Renal pelvis (tissue), 1 donor: ENCODE measurements at regions not wholly inside any gene's neighbourhood (a gene's known extent, or its start where the extent isn't known, plus 50 kb on each side); places are given as distances from the start of the nearest gene placed in this dataset.
"Not testable (repeated sequence)": the region's sequence is repeated elsewhere in the genome, so short reads cannot be mapped to it uniquely, and the experiment has no call there.

Experiments used
- DNase-seq: peaks from one replicate; pipeline ENCODE4 v3.0.0-alpha.2; 2013

DNA sequence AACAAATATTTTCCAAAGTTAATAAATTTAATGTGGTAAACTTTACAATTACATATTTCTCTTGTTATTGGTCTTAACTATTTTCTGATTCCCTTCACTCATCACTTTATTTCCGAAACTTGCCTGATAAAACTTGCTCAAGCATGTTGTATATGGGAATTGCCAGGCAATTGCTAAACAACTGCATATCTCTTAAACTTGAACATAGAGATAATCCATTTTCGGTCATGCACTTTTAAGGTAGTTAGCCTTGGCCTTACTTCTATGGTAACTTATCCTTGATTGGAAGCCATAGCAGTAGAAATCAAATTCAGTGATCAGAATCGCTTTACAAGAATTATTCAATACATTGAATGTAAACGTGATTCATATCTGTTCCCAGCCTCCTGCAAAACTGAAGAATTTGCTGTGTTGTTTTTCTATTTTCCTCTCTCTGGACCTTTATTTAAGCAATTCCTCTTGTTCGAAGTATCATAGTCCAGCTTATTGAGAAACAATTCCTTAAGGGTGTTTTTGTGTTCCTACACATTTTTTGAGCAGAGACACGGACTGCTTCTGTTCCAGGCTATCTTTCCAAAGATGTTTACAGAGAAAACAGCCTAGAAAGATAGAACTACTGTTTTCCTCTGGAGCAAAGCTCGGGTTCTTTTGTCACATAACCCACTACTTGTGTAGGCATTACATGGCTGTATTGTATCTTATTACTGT, 674.3 kb downstream of the IRS1 start:
- DNase-seq, result no peak

DNA sequence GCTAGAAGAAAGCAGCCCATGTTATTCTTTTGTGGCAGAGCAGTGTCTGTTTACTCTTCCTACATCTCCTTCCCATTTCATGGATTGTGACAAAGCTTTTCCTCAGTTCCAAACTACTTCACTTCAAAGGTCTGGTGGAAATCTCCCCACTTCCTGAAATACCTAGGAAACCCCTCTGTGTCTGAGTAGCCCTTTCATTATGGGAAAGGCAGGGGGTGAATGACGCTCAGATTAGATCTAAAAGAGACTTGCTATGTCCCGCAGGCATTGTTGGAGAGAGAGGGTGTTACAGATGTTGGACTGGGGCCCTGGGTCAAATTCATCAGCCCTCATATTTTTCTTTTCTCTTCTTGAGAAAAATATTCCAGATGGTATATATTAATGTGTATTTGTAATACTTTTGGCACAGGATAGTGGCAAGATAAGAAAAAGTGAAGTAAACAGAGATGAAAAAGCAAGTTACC, 675.0 kb downstream of the IRS1 start:
- no peak for DNase-seq

DNA sequence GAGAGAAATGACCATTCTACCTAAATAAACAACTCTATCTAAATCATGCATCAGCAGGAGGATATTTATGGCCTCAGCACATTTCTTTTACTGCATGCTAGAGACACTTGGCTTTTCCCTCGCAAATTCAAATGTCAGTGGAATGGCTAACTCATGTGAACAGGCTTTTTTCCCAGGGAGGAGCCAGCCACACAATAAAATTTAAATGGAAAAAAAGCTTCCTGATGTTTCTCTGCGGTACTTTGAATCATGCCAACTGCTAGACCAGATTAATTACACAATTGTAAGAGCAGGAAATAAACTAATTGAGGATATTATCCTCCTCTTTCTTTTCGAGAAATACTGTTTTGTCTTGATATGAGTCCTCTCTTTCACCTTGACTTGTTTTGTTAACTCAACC, 676.3 kb downstream of the IRS1 start:
- DNase-seq, result peak; percentile 42

DNA sequence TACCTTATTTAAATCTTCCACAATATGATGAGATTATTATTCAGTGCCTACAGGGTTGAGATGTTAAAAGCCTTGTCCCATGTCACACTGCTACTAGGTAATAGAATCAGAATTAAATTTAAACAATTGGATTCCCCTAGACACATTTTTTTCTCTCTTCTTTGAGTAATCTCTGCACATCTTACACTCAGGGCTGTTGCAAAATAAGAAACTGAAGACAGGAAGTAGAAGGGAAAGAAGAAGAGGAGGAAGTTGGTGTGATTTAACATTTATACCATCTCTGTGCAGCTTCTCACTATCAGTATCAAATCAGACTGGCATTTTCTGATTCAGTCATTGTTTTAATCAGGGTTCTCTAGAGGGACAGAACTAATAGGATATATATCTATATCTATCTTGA, 677.6 kb downstream of the IRS1 start:
- no peak for DNase-seq

DNA sequence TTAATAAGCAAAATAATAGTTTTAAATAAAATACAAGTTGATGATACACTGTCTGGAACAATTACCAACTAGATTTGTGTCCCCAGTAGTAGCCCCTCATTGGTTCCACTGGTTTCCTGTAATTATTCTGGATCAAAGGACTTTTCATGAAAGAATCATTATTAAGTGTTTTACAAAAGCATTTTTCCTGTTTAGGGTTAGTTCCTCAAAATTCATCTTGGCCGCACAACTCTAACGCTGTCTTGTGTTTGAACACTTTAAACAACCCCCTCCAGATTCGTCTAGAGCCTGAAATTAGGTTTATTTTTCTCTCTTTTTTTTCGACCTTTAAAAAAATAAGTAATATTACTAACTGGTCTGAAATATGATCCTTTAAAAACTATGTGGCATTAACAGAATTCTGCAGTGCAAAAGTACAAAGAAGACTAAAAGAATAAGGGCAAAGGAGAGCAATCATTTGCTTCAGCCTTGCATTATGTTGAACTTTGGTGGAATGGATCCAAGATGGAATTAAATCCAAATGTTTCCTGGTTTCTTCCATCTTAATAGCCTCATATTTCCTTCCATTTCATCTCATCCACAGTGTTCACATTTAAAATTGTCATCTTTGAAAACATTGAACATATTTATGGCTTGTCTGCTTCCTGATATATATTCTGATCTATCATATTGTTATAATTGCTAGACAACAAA, 678.4 kb downstream of the IRS1 start:
- DNase-seq, result peak; percentile 81

DNA sequence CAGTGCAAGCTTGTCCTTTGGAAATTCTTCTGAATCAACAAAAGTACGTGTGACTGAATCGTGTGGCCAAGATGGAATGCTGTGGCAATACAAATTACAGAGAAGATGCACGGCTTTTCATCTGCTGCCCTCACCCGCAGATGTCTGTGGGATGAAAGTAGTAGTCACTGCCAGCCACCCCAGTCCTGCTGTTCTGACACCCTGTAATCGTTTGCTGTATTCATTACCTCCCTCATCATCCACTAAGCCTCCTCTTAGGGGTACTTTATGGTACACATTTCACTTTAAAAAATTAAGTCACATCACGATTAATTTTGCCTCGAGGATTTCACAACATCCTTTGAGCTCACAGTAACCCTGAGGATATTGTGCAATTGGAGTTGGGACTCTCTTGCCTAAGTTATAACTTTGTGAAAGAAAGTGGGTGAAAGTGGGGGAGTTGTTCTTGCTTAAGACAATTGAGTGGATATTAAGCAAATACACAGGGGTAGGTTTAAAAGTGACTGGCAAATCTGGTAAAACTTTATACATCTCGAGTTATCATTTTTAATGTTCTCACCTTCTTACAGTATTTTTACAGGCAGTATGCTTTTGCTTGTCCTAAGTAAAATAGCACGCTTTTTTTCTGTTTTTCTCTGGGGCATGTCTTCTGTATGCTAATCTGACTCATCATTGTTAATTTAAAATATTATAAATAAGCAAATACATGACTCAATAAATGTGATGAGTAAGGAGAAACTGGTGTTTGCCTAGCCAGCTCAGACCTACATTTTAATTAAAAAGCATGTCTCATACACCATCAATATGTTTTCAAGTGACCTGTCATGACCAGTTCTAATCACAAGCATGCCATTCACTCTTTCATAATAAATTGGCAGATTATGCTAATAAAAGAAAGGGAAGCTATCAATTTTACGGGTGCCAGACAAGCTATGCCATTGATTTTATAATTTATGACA, 680.9 kb downstream of the IRS1 start:
- DNase-seq, result no peak

DNA sequence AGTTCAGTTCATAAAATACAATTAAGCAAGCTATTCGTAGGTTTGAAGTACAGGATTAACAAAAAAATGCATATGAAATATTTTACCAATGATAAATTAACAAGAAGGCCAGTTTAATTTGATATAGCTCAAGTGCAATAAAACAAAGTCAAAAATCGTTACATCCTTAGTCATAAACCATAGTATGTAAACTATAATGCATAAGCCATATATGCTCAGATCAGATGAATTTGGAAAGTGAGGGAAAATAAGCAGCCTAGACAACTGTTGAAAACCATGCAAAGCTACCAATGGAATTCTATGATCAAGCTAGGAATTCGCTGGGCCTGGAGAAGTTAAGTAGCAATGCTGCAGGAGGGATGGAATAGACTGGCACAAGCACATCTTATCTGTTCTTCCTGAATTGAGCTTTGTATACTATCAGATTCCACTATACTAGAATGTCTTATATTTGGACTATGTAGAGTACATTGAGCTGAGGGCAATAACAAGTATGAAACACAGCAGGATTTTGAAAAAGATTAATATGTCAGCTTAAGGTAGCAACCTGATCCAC, 682.0 kb downstream of the IRS1 start:
- DNase-seq, result no peak

DNA sequence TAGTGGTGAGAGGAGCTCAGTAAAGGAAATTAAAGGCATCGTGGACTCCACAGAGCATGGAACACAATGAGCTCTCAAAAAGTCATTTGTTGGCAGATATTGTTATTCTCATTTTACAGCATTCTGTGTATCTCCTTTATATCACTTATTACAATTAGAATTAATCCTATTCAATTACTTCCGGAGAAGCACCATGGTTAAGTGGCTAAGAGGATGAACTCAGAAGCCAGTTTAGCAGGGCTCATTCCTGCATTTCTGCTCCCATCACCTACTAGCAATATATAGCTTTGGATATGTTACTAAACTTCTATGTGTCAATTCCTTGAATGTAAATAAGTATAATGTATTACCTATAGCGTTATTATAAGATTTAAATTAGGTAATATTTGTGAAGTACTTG, 683.3 kb downstream of the IRS1 start:
- DNase-seq, result no peak

DNA sequence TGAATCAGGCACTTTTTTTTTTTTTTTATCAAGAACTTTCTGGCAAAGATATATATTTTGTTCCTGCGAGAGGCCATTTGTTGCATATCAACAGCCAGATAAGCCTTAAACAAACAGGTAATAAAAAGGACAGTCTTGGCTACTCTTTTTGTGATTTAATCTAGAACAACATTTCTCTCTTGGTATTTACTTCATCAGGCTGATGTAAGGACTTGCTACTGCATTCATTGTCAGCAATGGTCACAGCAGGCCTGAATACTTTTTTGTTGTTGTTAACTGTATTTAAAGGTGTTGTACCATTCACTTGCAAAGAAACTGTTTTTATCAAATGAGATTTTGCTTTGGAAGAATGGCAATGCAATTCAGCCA, 683.8 kb downstream of the IRS1 start:
- no peak for DNase-seq

DNA sequence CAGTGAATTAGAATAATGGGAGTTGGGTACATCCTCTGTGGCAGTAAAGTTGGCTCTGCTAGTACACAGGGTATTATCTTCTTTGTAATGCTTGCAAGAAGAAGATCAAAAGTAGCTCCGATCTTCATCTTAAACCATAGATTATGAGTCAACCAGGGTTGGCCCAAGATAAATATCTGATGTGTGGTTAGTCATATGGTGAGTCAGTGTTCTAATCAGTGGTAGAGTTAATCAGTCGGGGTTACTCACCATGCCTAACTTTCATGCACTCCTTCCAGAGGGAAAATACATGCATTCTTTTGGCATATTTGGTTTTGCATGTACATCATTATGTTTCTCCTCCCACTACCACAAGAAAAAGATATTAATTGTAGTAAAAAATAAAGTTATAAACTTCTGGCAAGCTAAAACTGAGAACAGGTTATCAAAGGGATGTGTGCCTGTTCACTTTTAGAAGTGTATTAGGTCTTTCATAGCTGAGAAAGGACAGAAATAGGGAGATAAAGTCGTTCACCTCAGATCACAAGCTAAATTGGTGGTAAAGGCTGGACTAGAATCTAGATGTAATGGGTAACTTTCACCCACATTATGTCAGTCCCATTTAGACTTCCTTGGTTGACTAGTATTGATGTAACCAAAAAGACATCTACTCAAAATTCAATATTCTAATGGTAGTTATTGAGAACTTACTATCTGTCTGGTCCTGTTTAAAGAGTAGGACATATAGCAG, 684.4 kb downstream of the IRS1 start:
- no peak for DNase-seq

DNA sequence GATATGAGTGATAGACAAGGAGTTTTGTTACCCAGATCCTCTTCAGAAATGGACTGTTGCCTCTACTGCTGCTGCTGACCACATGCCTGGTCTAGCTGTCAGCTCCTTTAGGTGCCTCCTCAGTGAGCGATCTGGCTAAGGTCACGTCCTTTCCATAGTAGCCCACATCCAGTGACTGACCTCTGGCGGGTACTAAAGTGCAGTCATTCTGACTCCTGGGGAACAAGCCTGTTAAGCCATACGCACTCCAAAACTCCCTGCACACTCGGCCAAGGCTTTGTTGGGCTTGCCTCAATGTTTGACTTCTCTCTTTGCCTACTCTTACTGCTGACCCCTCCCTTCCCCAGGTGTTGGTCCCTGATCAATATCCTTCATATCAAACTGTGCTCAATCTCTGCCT, 685.2 kb downstream of the IRS1 start:
- no peak for DNase-seq

DNA sequence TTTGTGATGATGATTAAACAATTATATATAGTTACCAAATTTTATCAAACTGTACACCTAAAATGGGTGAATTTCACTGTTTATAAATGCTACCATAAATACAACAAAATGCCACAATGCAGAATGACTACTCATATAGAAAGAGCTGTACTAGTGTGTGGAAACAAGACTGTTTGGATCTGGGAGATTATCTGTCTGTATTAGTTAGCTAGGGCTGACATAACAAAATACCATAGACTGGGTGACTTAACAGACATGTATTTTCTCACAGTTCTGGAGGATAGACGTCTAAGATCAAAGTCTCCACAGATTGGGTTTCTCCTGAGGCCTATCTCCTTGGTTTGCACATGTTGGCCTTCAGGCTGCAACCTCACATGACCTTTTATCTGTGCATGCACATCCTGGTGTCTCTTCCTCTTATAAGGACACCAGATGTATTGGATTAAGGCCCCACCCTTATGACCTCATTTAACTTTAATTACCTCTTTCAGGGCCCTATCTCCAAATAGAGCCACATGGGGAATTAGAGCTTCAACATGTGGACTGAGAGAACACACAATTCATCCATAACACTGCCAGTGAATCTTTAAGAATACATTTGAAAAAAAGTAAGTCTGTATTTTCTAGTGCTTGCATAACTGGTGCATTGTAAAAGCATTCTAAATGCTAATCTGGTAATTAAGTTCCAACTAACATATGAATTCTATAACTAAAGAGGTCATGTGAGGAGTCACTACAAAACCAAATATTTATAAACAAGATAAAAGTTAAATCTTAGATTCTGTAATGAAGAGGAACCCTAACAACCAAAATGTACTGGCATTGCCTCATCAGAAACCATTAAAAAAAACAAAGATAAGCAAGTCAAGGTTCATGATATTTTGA, 699.6 kb downstream of the NYAP2 start:
- DNase-seq, result no peak

DNA sequence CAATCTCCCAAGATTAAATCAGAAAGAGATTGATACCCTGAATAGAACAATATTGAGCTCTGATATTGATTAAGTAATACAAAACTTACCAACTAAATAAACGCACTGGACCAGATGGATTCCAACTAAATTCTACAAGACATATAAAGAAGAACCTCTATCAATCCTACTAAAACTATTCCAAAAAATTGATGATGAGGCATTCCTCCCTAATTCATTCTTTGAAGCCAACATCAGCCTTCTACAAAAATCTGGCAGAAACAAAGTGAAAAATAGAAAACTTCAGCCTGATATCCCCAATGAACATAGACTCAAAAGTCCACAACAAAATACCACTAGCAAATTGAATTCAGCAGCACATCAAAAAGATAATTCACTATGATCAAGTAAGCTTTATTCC, 695.5 kb downstream of the NYAP2 start:
- no peak for DNase-seq

DNA sequence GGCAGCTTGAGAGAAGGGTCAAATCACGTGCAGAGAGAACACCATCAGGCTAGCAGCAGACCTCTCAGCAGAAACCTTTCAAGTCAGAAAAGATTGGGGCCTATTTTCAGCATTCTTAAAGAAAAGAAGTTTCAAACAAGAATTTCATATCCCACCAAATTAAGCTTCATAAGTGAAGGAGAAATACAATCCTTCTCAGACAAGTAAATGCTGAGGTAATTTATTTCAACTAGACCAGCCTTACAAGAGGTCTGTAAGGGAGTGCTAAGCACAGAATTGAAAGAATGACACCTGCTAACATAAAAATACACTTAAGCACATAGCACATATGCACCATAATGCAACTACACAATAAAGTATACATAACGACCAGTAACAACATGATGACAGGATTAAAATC, 693.9 kb downstream of the NYAP2 start:
- DNase-seq, result no peak

DNA sequence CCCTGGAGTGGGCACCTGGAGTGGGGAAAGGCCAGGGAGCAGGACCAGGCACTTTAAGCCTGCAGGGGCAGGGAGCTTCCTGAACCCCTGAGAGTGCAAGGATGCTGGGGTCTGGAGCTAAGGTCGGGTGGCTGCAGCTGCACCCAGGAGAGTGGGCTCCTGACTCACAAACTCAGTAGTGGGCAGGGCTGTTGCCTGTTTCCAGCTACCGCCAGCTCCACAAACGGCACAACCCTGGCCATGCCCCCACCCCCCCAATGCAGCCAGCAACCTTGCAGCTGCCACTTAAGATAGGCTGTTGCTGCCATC, 688.8 kb downstream of the NYAP2 start:
- no peak for DNase-seq

DNA sequence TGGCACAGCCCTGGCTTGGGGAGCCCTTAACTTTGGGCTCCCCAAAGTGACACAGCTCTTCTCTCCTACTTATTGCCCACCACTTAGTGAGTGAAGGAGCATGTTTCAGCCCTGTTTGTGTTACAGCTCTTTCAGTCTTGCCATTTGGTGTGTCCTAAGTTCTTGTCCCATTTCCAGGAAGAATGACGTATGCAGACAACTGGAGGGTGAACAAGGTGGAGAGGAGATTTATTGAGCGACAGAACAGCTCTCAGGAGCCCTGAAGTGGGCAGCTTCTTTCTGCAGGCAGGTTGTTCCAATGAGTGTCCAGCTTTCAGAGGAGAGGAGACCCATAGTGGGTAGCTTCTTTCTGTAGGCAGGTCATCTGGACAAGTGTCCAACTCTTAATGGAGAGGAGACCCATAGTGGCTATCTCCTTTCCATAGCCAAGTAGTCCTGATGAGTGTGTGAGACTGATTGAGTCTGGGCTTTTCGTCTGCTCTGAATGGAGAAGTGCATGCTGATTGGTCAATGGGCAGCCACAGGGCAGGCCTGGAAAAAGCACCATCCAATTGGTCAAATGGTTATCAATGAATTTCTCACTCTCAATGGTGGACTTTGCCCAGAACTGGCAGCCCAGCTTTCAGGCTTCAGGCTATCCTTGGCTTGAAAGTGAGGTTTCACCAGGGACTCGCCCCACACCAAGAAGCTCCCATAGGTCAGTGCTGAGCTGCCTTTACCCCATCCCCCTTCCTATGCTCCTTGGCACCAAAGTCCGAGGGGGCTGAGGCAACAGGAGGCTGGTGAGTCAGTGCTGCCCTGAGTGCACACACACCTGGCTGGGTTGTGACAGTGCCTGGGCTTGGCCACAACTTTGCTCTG, 688.2 kb downstream of the NYAP2 start:
- no peak for DNase-seq

DNA sequence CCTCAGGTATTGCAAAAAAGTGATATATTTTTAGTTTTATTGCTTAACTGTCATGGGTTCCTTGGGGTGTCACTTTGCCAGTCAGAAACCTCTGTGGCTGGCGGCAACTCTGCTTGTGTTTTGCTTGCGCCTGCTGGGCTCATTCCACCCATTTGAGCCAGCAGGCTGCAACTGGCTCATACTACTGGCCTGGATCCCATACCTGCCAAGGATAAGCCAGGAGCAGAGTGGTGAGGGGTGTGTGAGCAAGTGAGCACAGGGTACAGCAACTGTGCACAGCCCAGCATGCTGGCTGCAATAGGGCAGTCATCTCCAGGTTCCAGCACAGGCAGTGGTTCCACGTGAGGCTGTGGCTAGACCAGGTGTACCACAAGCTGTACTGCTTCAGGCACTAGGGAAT, 687.5 kb downstream of the NYAP2 start:
- DNase-seq, result no peak

DNA sequence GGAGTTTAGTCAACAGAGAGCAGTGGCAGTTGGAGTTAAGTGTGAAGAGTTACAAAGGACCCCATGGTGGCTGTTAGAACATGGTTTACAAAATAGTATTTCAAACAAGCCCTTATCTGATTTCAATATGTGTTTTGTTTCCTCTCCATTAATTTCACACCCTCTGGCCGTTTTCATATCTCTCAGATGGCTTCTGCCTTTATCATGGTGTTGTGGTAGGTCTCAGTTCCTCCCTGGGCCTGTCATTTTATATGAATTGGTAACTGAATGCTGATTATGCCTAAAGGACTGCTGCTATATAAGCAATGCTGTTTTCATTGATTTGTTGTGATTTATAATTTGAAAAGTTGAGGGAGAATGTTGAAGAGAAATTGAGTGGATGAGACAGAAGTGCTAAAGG, 686.7 kb downstream of the NYAP2 start:
- no peak for DNase-seq

DNA sequence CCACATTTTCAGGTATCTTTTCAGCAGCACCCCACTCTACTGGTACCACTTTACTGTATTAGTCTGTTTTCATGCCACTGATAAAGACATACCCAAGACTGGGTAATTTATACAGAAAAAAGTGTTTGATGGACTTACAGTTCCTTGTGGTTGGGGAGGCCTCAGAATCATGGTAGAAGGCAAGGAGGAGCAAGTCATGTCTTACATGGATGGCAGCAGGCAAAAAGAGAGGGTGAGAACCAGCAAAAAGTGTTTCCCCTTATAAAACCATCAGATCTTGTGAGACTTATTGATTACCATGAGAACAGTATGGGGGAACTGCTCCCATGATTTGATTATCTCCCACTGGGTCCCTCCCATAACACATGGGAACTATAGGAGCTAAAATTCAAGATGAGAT, 685.9 kb downstream of the NYAP2 start:
- not testable (repeated sequence) for DNase-seq

DNA sequence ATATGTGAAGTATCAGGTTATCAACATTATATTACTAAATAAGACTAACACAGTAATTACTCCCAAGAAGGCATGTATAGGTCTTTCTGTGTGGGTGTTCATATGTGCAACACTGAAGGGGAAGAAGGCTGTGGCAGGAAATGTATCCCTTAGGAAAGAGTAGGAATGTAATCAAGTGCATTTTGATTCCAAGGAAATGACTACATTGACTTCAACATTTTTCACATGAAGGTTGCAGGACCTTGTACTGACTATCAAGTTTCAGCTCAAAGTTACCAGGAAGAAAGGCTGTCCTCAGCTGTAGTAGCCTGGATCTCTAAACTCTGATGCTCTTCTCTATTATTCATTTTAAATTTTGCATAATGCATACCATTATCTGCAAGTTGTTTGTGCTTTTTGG, 680.8 kb downstream of the NYAP2 start:
- DNase-seq, result no peak
